MCF 10A (cell line): ENCODE measurements at regions not wholly inside any gene's neighbourhood (a gene's known extent, or its start where the extent isn't known, plus 50 kb on each side); places are given as distances from the start of the nearest gene placed in this dataset.

ENCODE experiments used
- BruUV-seq: library from RNA; stranded (reverse); fragments of 400-500 nt; replicated peaks from 2 replicates; lab custom pipeline; 2021; lab: Mats Ljungman, UMichigan
- CTCF ChIA-PET: fragments of 300-600 bp; sonication (Branson Sonifier 250); formaldehyde crosslinking; extraction: SDS; loops from one replicate; lab custom pipeline; 2021; ENCODE audit warnings: antibody characterized with exemption, inconsistent platforms; lab: Yijun Ruan, JAX
- POLR2A ChIA-PET: fragments of 300-600, 350-650 bp; sonication (Branson Sonifier 250); formaldehyde crosslinking; extraction: SDS; loops from one replicate; lab custom pipeline; 2020; ENCODE audit warnings: antibody characterized with exemption, inconsistent platforms; lab: Yijun Ruan, JAX
- DNase-seq: peaks from one replicate; pipeline ENCODE4 v3.0.0-alpha.2; 2018; ENCODE audit not compliant: unreplicated experiment
- H3K27ac Mint-ChIP-seq: one replicate; pipeline ENCODE4 v1.8.0; 2022; ENCODE audit warnings: mild to moderate bottlenecking, low read depth, mixed read lengths; ENCODE audit not compliant: unreplicated experiment
- H3K27me3 Mint-ChIP-seq: one replicate; pipeline ENCODE4 v1.8.0; 2022; ENCODE audit warnings: mixed read lengths; ENCODE audit not compliant: insufficient read depth, unreplicated experiment
- H3K36me3 Mint-ChIP-seq: one replicate; pipeline ENCODE4 v1.8.0; 2022; ENCODE audit warnings: mild to moderate bottlenecking, moderate library complexity, mixed read lengths; ENCODE audit not compliant: insufficient read depth, unreplicated experiment
- H3K4me1 Mint-ChIP-seq: one replicate; pipeline ENCODE4 v1.8.0; 2022; ENCODE audit warnings: mixed read lengths; ENCODE audit not compliant: insufficient read depth, unreplicated experiment
- H3K4me3 Mint-ChIP-seq: one replicate; pipeline ENCODE4 v1.8.0; 2022; ENCODE audit warnings: mild to moderate bottlenecking, moderate library complexity, mixed read lengths; ENCODE audit not compliant: unreplicated experiment
- H3K9me3 Mint-ChIP-seq: one replicate; pipeline ENCODE4 v1.8.0; 2022; ENCODE audit warnings: mixed read lengths; ENCODE audit not compliant: unreplicated experiment
- CTCF ChIP-seq: fragments of 200-600 bp; IDR thresholded peaks from one replicate; pipeline ENCODE4 v1.8.0; 2022; ENCODE audit warnings: antibody characterized with exemption, mild to moderate bottlenecking; ENCODE audit not compliant: unreplicated experiment
- intact Hi-C: fragments of 100-400 bp; cut with micrococcal nuclease; formaldehyde crosslinking; loops from 2 replicates; pipeline ENCODE4 v1.14.1; 2022

GRCh38 chr1:37169743-37170275, 135.5 kb upstream of the GRIK3 start:
- no peak for DNase-seq
- CTCF ChIA-PET: no interaction called here
- Mint-ChIP-seq H3K9me3 (no peaks in the 10 kb centered on the region), H3K4me1 (no peaks in the 10 kb centered on the region), H3K27me3 (no peaks in the 10 kb centered on the region), H3K4me3 (no peak overlapping the region), H3K27ac (no peak overlapping the region), H3K36me3 (no peaks in the 10 kb centered on the region)
- no peak for TF ChIP-seq CTCF
- intact Hi-C loops: loop anchor here (10.0 kb wide), 1 partner anchor 595 kb away; no protein-coding TSS in a partner anchor
- POLR2A ChIA-PET: no interaction called here
- no TSS peak for BruUV-seq

- no peaks in the 10 kb centered on the region for H3K9me3 Mint-ChIP-seq
- ChIA-PET CTCF (interaction anchor here (0.7 to 1.1 kb wide), 3 partner anchors 15 to 35 kb away, joined by 3 to 4 read pairs (median 4); no protein-coding TSS in a partner anchor), POLR2A (no interaction called here)
- no peak for DNase-seq
- H3K27me3 Mint-ChIP-seq: no peaks in the 10 kb centered on the region
- no peak overlapping the region for H3K27ac Mint-ChIP-seq
- no TSS peak for BruUV-seq
- H3K4me3 Mint-ChIP-seq: no peak overlapping the region
- TF ChIP-seq CTCF: no peak
- no peaks in the 10 kb centered on the region for H3K4me1 Mint-ChIP-seq
- H3K36me3 Mint-ChIP-seq: no peaks in the 10 kb centered on the region
- intact Hi-C loops: loop anchor here (10.0 kb wide), 1 partner anchor 597 kb away; no protein-coding TSS in a partner anchor
Measured at GRCh38 chr1:37171691-37172090, 137.4 kb upstream of the GRIK3 start.

GRCh38 chr1:37174341-37174740, 140.0 kb upstream of the GRIK3 start:
- Mint-ChIP-seq H3K9me3 (no peaks in the 10 kb centered on the region), H3K27ac (no peak overlapping the region), H3K4me1 (no peaks in the 10 kb centered on the region), H3K36me3 (no peaks in the 10 kb centered on the region), H3K27me3 (no peaks in the 10 kb centered on the region), H3K4me3 (no peak overlapping the region)
- CTCF ChIA-PET: no interaction called here
- TF ChIP-seq CTCF: no peak
- no peak for DNase-seq
- BruUV-seq: no TSS peak
- POLR2A ChIA-PET: no interaction called here
- intact Hi-C loops: loop anchor here (10.0 kb wide), 1 partner anchor 600 kb away; no protein-coding TSS in a partner anchor

GRCh38 chr1:37174876-37175275, 140.6 kb upstream of the GRIK3 start:
- Mint-ChIP-seq H3K27ac (no peak overlapping the region), H3K4me3 (no peak overlapping the region), H3K9me3 (no peaks in the 10 kb centered on the region), H3K36me3 (no peaks in the 10 kb centered on the region), H3K4me1 (no peaks in the 10 kb centered on the region), H3K27me3 (no peaks in the 10 kb centered on the region)
- no TSS peak for BruUV-seq
- intact Hi-C loops: loop anchor here (10.0 kb wide), 1 partner anchor 600 kb away; no protein-coding TSS in a partner anchor
- ChIA-PET CTCF (interaction anchor here (0.7 kb wide), 1 partner anchor 661 kb away, joined by 3 read pairs; no protein-coding TSS in a partner anchor), POLR2A (no interaction called here)
- DNase-seq: no peak
- TF ChIP-seq CTCF: no peak
